Endodermal cell (in vitro differentiated cells): ENCODE measurements at regions not wholly inside any gene's neighbourhood (a gene's known extent, or its start where the extent isn't known, plus 50 kb on each side); places are given as distances from the start of the nearest gene placed in this dataset.

Experiments
- DNase-seq: peaks from one replicate; pipeline ENCODE4 v3.0.0-alpha.2; 2017
- H3K27ac ChIP-seq: 2 replicates; pipeline ENCODE4 v1.5.1; 2013; ENCODE audit warnings: mild to moderate bottlenecking, low read depth, low read length, moderate library complexity
- H3K27me3 ChIP-seq: 2 replicates; pipeline ENCODE4 v1.6.1; 2013; ENCODE audit warnings: mild to moderate bottlenecking, low read length, moderate library complexity; ENCODE audit not compliant: insufficient read depth, control insufficient read depth, poor library complexity, severe bottlenecking
- H3K36me3 ChIP-seq: 2 replicates; pipeline ENCODE4 v1.7.0; 2013; ENCODE audit warnings: mild to moderate bottlenecking, low read length, moderate library complexity; ENCODE audit not compliant: control insufficient read depth, insufficient read depth
- H3K4me1 ChIP-seq: one replicate; pipeline ENCODE4 v1.7.0; 2013; ENCODE audit warnings: low read length; ENCODE audit not compliant: control insufficient read depth, insufficient read depth
- H3K4me3 ChIP-seq: 2 replicates; pipeline ENCODE4 v1.5.1; 2013; ENCODE audit warnings: mild to moderate bottlenecking, low read length, moderate library complexity
- H3K9ac ChIP-seq: 2 replicates; pipeline ENCODE4 v1.6.1; 2013; ENCODE audit warnings: mild to moderate bottlenecking, low read length, moderate library complexity; ENCODE audit not compliant: poor library complexity, severe bottlenecking; ENCODE audit errors: extremely low read depth
- H3K9me3 ChIP-seq: 2 replicates; pipeline ENCODE4 v1.6.1; 2013; ENCODE audit warnings: mild to moderate bottlenecking, low read length, moderate library complexity; ENCODE audit not compliant: control insufficient read depth
- H3K27ac Mint-ChIP-seq: 2 replicates; pipeline ENCODE4 v1.8.0; 2020; ENCODE audit warnings: mixed read lengths
- H3K27me3 Mint-ChIP-seq: 2 replicates; pipeline ENCODE4 v1.8.0; 2021; ENCODE audit warnings: mild to moderate bottlenecking, mixed read lengths; ENCODE audit not compliant: insufficient read depth
- H3K36me3 Mint-ChIP-seq: 2 replicates; pipeline ENCODE4 v1.8.0; 2020; ENCODE audit warnings: low read depth, mixed read lengths
- H3K4me1 Mint-ChIP-seq: 2 replicates; pipeline ENCODE4 v1.8.0; 2020; ENCODE audit warnings: mixed read lengths
- H3K4me3 Mint-ChIP-seq: 2 replicates; pipeline ENCODE4 v1.8.0; 2020; ENCODE audit warnings: mild to moderate bottlenecking, moderate library complexity, mixed read lengths
- H3K9me3 Mint-ChIP-seq: 2 replicates; pipeline ENCODE4 v1.8.0; 2020; ENCODE audit warnings: mild to moderate bottlenecking, mixed read lengths
- WGBS, 2 experiments: methylation state at CpG; one replicate each; pipeline versions ENCODE4 v1.1.5 to v1.1.7; 2013; ENCODE audit warnings: missing lambda C conversion rate in 2 of 2, mixed read lengths in 1 of 2; ENCODE audit not compliant: insufficient coverage in 1 of 2, insufficient read length in 1 of 2; 5-methylcytosine and 5-hydroxymethylcytosine counted together
- TF ChIP-seq, protein P1 (sequence below): fragments of 200-600 bp; sonication (generic); conservative IDR thresholded peaks from 2 replicates; pipeline ENCODE4 v1.5.0; 2021; ENCODE audit warnings: antibody characterized with exemption, mild to moderate bottlenecking

GRCh38 chr15:39471785-39472574 lies 108.9 kb upstream of the THBS1 start:
- H3K9ac ChIP-seq, result no peak overlapping the region
- DNase-seq, result no peak
- H3K4me3 ChIP-seq, result no peak overlapping the region
- Mint-ChIP-seq H3K27me3 (no peaks in the 10 kb centered on the region), H3K36me3 (no peaks in the 10 kb centered on the region), H3K27ac (no peak overlapping the region), H3K4me3 (no peak overlapping the region), H3K4me1 (no peaks in the 10 kb centered on the region), H3K9me3 (peaks cover 4% of the 10 kb centered on the region)
- no peaks in the 10 kb centered on the region for H3K36me3 ChIP-seq
- no peaks in the 10 kb centered on the region for H3K4me1 ChIP-seq
- no peak overlapping the region for H3K27ac ChIP-seq
- 87% methylated on average over 1 of the region's 2 CpGs; no CpG with 5 or more reads in 1 of the 2 experiments for WGBS, 2 experiments
- TF ChIP-seq, protein P1, sequence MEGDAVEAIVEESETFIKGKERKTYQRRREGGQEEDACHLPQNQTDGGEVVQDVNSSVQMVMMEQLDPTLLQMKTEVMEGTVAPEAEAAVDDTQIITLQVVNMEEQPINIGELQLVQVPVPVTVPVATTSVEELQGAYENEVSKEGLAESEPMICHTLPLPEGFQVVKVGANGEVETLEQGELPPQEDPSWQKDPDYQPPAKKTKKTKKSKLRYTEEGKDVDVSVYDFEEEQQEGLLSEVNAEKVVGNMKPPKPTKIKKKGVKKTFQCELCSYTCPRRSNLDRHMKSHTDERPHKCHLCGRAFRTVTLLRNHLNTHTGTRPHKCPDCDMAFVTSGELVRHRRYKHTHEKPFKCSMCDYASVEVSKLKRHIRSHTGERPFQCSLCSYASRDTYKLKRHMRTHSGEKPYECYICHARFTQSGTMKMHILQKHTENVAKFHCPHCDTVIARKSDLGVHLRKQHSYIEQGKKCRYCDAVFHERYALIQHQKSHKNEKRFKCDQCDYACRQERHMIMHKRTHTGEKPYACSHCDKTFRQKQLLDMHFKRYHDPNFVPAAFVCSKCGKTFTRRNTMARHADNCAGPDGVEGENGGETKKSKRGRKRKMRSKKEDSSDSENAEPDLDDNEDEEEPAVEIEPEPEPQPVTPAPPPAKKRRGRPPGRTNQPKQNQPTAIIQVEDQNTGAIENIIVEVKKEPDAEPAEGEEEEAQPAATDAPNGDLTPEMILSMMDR, result no peak
- no peaks in the 10 kb centered on the region for H3K9me3 ChIP-seq
- H3K27me3 ChIP-seq, result no peaks in the 10 kb centered on the region

DNA sequence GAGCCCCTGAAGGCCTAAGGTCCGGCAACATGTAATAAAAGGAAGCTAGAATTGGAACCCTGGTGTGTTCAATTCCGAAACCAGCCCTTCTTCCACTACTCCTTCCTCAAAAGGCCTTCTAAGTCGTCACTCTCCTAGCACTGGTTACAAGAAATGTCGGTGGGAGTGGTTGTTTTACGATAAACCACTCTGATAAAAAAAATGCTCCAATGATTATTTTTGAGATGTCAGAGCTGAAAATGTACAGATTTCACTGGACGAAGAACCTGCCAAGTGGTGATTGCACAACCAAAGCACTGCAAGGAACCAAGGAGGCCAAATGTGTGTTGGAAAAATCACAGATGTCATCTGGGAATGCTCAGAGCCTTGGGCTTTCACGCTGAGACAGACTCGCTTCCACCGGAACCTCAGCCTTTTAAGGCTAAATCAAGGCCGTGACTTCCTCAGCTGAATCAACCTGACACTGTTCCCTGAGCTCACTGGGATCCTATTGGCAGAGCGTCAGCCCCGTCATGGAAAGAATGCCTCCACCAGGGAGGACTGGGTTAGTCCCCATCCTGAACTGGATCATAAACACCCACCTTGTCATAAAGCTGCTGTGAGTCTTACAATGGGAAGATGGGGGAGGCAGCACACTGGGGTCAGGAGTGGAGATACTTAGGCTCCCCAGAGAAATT lies 108.1 kb upstream of the THBS1 start:
- no peaks in the 10 kb centered on the region for H3K36me3 Mint-ChIP-seq
- peaks cover 4% of the 10 kb centered on the region for H3K9me3 Mint-ChIP-seq
- no peaks in the 10 kb centered on the region for H3K27me3 Mint-ChIP-seq
- no peaks in the 10 kb centered on the region for H3K4me1 Mint-ChIP-seq
- Histone ChIP-seq H3K27ac (no peak overlapping the region), H3K9ac (no peak overlapping the region), H3K36me3 (no peaks in the 10 kb centered on the region), H3K4me3 (no peak overlapping the region), H3K27me3 (no peaks in the 10 kb centered on the region), H3K4me1 (no peaks in the 10 kb centered on the region), H3K9me3 (no peaks in the 10 kb centered on the region)
- 92 to 96% methylated on average over 9 to 12 of the region's 12 CpGs for WGBS, 2 experiments
- no peak overlapping the region for H3K27ac Mint-ChIP-seq
- H3K4me3 Mint-ChIP-seq, result no peak overlapping the region
- TF ChIP-seq, protein P1, result no peak
- DNase-seq, result no peak

- no peak overlapping the region for H3K9ac ChIP-seq
- H3K4me3 Mint-ChIP-seq, result no peak overlapping the region
- no peaks in the 10 kb centered on the region for H3K27me3 Mint-ChIP-seq
- no peaks in the 10 kb centered on the region for H3K36me3 Mint-ChIP-seq
- no peak overlapping the region for H3K4me3 ChIP-seq
- TF ChIP-seq, protein P1, result no peak
- no peaks in the 10 kb centered on the region for H3K27me3 ChIP-seq
- no peak overlapping the region for H3K27ac ChIP-seq
- no peaks in the 10 kb centered on the region for H3K4me1 ChIP-seq
- H3K4me1 Mint-ChIP-seq, result no peaks in the 10 kb centered on the region
- no peaks in the 10 kb centered on the region for H3K9me3 ChIP-seq
- H3K36me3 ChIP-seq, result no peaks in the 10 kb centered on the region
- 73 to 93% methylated on average over 2 to 5 of the region's 5 CpGs for WGBS, 2 experiments
- peaks cover 4% of the 10 kb centered on the region for H3K9me3 Mint-ChIP-seq
- no peak overlapping the region for H3K27ac Mint-ChIP-seq
- DNase-seq, result no peak
Measured at GRCh38 chr15:39473298-39473947, 107.5 kb upstream of the THBS1 start.
